GM19372 (cell line): ENCODE measurements at regions not wholly inside any gene's neighbourhood (a gene's known extent, or its start where the extent isn't known, plus 50 kb on each side); places are given as distances from the start of the nearest gene placed in this dataset.

Source experiments
- ATAC-seq: cut with Tn5 transposase; IDR thresholded peaks from one replicate; pipeline ENCODE4 v1.9.1; 2021; ENCODE audit warnings: mild to moderate bottlenecking, low read depth, moderate library complexity; ENCODE audit not compliant: unreplicated experiment

DNA sequence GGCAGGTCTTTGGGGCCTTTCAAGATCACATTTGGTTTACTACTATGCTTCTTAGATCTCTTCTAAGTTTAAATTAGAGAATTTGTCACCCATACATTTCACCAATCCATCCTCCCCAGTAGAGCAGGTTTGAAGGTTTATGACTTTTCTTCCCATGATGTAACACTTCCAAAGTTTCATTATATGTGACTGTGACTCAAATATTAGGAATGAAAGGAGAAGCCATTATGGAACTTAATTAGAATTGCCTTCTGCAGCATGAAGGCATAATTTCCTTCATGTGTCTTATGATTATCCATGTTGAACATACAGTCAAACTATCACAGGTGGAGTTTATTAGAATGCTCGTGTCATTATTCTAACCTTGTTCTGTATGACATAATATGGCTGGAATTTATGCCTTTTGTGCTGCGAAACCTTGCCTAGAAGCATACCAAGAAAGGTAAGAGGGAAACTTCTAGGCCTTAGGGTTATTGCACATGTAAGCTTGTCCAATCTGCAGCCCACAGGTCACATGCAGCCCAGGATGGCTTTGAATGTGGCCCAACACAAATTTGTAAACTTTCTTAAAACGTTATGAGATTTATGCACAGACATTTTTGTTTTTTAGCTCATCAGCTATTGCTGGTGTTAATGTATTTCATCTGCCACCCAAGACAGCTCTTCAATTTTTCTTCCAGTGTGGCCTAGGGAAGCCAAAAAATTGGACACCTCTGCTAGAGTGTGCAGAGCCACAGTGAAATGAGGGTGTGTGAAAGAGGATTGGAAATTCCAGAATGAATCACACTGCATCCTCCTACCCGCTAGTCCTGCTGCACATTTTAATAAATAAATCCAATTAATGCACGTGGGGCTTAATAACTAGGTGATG lies 133.6 kb downstream of the TMEM26 start:
- ATAC-seq = no peak

DNA sequence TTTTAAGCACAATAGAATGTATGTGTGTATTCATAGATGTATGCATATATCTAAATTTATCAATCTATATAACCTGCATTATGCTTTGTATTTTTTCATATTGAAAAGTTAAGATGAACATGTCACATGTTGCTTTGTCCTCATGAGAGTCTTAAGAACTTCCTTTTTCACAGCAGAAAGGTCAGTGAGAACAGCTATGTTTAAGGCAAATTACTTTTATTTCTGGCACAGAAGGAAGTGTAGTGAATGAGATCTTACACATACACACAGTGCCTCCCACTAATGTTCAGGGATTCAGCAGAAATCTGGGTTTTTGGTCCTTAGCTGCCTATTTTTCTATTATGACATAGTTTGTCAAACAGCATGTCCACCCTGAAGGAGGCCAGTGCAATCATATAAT lies 134.8 kb downstream of the TMEM26 start:
- ATAC-seq = no peak

DNA sequence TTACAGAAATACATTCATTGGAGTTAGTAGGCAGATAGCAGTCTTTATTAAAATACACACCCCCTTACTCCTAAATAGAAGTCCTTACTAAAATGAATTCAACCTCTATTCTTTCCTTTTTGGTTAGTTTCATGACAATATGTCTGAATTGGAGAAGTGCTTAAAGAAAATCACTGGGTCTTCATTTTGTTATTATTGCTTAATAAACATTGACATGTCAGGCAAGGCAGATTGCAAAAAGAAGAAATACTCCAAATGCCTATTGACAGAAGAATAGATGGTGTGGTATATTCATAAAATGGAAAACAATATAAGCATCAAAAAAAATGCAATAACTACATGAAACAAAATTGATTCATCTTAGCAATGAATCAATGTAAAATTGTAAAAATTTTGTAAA lies 135.5 kb downstream of the TMEM26 start:
- ATAC-seq = no peak

GRCh38 chr10:61316676-61317265 lies 136.4 kb downstream of the TMEM26 start:
- ATAC-seq = no peak

DNA sequence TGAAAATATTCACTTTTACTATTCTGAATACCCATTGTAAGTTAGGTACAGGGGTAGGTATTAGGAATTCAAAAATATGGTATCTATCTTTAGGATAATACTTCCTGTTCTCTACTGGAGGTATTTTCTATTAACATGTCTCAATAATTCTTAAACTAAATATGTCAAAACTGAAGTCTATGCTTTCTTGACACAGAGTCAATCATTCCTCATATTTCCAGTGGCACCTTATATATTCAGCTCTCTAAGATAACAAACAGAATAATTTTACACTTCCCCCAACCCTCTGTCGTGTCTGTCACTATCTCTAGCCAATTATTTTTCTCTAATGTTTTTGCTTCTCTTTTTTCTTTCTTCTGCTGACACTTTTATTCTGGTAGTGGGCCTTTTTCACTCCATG lies 138.9 kb downstream of the TMEM26 start:
- no peak for ATAC-seq

- ATAC-seq = no peak
These were observed 139.7 kb downstream of the TMEM26 start for GRCh38 chr10:61313460-61313859.

GRCh38 chr10:61304746-61305145 lies 148.4 kb downstream of the TMEM26 start:
- no peak for ATAC-seq

- ATAC-seq = no peak
These were observed 151.1 kb downstream of the TMEM26 start for GRCh38 chr10:61302124-61302523.

DNA sequence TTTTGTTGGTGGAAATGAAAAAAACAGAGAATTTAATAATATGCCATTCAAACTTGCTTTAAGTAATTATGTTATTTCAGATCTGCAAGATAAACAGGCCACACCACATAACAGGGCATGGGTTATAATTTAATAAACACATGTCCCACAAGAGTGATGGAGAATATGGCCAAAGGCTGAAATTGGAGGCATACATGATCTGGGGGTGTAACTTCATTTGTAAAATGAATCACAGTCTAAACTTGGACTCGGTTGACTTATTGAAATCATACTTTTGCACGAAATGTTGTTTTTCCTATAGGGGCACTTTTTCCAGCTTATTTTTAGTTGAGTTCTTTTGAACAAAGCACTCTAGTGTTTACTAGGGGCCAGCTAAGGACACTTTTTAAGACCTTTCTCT lies 151.6 kb downstream of the TMEM26 start:
- no peak for ATAC-seq

GRCh38 chr10:61299841-61300240 lies 153.3 kb downstream of the TMEM26 start:
- ATAC-seq = no peak

GRCh38 chr10:61299156-61299555 lies 154.0 kb downstream of the TMEM26 start:
- no peak for ATAC-seq

GRCh38 chr10:61298194-61298593 lies 155.0 kb downstream of the TMEM26 start:
- ATAC-seq = no peak

DNA sequence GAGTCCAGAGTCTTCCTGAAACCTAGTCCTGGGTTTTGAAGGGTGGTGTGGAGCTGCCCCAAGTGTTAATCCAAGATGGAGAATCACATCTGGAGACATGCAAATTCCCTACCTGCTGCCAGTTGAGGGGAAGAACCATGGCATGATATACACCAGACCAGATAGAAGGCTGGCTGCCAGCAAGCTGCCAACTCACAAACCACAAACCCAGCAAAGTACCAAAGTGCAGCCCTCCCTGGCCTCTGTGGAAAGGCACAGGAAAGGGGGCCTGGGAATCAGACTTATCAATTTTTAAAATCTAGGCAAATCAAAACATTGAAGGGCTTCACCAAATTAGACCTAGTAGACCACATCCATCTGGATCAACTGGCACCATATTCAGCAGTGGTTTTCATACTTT lies 157.0 kb downstream of the TMEM26 start:
- ATAC-seq = no peak

GRCh38 chr10:61294131-61294530 lies 159.1 kb downstream of the TMEM26 start:
- no peak for ATAC-seq

- ATAC-seq = no peak
These were observed 163.4 kb downstream of the TMEM26 start for GRCh38 chr10:61289813-61290212.

- ATAC-seq = peak; percentile 100
These were observed 166.5 kb downstream of the TMEM26 start for GRCh38 chr10:61286686-61287085.

DNA sequence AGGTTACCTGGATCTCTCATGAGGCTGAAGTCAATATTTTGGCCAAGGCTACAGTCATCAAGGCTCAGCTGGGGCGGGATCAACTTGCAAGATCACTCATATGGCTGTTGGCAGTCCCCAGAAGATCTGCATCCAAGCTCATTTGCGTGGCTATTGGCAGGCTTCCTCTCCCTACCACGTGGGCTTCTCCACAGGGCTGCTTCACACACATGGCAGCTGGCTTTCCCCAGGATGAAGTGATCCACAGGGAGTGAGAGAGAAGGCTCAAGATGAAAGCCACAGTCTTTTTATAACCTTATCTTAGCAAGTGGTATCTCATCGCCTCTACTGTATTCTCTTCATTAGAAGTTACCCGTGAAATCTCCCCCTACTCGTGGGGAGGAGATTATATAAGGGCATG lies 167.4 kb downstream of the TMEM26 start:
- no peak for ATAC-seq

GRCh38 chr10:61284222-61284890 lies 168.8 kb downstream of the TMEM26 start:
- no peak for ATAC-seq

DNA sequence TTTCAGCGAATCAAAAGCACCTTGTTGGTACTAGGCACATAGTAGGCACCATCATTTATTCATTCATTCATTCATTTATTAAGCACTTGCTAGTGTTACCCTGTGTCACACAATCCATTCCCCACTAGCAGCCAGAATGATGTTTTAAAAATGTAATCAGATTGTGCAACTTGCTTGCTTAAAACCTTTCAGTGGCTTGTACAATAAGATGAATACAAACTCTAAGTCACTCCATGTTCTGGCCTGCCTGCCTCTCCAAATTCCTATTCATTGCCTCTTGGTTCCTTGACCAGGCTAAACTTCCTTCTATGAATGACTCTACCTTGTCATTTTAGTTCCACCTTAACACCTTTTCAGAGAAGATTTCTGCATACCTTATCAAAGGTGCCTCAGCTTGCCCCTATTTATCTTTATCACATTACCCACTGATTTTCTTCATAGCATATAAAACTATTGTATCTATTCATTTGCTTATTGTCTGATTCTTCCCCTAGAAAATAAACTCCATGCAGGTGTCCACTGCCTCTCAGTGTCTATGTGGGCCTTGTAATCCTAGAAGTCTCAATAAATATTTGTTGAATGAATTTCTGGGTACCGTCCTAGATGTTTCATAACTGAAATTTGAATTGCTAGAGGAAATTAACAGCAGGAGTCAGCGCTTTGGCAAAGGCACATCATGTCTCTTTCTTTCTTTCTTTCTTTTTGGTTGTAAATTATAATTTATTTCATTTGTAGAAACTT lies 169.5 kb downstream of the TMEM26 start:
- ATAC-seq = no peak

DNA sequence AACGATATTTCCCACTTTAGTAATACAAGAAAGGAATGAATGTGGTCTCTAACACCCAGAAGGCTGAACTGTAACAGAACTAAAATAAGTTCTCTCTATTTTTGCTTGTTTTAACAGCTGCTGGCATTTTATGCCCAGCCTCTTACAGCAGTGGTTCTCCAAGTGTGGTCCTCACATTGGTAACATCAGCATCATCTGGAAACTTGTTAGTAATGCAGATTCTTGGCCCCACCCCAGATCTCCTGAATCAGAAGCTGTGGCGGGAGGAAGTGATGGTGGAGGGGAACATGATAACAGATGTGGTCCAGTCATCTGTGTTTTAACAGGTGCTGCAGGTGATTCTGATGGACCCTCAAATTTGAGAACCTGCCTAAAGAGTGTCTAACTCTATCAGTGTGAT lies 170.1 kb downstream of the TMEM26 start:
- ATAC-seq = no peak

- ATAC-seq = no peak
These were observed 172.9 kb downstream of the TMEM26 start for GRCh38 chr10:61280303-61280702.
